ENCODE measurements at regions not wholly inside any gene's neighbourhood (a gene's known extent, or its start where the extent isn't known, plus 50 kb on each side); places are given as distances from the start of the nearest gene placed in this dataset.

DNA sequence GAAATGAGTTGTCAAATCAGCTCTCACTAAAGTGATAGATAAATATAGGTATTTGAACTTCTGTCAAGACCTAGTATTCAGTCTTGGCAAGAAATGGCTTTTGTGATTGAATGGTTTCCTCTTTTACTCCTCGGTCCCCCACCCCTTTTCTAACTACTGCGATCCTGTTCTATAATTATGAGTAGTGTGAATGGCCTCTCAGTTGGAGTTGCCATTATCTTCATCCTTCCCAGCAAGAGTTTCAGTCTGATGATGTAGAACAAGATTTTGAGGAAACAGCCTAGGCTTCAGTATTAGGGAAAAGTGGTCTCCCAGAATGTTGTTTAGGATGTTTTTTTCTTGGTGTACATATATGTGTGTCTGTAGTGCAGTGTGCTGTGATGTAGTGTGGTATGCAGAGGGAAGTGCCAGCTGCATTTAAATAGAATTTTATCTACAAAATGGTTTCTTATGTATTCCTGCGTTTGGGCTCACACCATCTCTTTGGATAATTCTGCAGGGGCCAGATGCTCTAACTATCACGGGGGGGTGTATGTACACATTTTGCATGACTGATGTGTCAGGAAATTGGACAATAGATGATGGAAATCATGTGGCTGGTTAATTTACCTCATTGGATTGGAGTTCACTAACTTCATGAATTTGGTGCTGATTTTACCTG is 180.1 kb upstream of the MMS22L start:
- intact Hi-C loops (cut with DNase I): no loop called here
- TF ChIP-seq, protein P1, sequence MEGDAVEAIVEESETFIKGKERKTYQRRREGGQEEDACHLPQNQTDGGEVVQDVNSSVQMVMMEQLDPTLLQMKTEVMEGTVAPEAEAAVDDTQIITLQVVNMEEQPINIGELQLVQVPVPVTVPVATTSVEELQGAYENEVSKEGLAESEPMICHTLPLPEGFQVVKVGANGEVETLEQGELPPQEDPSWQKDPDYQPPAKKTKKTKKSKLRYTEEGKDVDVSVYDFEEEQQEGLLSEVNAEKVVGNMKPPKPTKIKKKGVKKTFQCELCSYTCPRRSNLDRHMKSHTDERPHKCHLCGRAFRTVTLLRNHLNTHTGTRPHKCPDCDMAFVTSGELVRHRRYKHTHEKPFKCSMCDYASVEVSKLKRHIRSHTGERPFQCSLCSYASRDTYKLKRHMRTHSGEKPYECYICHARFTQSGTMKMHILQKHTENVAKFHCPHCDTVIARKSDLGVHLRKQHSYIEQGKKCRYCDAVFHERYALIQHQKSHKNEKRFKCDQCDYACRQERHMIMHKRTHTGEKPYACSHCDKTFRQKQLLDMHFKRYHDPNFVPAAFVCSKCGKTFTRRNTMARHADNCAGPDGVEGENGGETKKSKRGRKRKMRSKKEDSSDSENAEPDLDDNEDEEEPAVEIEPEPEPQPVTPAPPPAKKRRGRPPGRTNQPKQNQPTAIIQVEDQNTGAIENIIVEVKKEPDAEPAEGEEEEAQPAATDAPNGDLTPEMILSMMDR (IDR thresholded peaks at IDR 0.05): no peak
- no peak for TF ChIP-seq POLR2A (IDR thresholded peaks at IDR 0.05)
- DNase-seq (no peak), ATAC-seq (no peak)
- H3K27ac ChIP-seq: no peak overlapping the region
- no peak overlapping the region for H3K4me3 ChIP-seq
- no peaks in the 10 kb centered on the region for H3K9me3 ChIP-seq
- peaks cover 0 to 6% (median 0%) of the 10 kb centered on the region in 9 donors for H3K27me3 ChIP-seq
- no peaks in the 10 kb centered on the region for H3K36me3 ChIP-seq
- 38 to 41% (median 39%) methylated on average over 4 of the region's 4 CpGs for WGBS, 4 donors
- no peaks in the 10 kb centered on the region for H3K4me1 ChIP-seq

DNA sequence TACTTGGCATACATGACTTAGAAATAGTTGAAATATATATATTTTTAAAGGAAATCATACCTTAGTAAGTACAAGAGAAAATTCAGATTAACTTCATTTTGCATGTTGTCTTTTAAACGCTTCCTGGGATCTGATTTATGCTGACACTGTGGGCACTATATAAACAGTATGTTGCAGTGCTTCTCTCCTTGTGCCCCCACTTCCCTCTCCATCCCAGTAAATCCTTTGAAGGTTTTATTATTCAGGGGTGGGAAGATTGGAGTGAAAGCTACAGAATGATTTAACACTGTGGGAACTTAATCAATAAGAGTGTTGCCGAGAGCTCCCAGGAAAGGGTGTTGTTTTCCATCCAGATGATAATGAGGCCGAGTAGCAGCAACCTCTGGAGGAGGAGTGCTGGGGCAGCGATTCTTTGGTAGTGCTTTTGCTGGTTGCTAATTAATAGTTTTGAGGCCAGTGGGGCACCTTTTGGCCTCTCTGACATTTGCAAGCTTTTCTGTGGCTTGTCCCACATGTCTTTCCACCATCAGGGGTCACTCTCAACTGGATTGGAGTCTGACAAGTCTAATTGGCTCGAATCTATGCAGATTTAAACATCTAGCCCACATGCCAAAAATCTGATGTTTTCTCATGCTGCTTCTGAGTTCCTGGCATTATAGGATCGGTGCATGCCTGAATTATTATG is 183.0 kb upstream of the MMS22L start:
- intact Hi-C loops (cut with DNase I): no loop called here
- no peak for TF ChIP-seq POLR2A (IDR thresholded peaks at IDR 0.05)
- TF ChIP-seq, protein P1 (IDR thresholded peaks at IDR 0.05): no peak
- Histone ChIP-seq H3K27ac (no peak overlapping the region), H3K9me3 (no peaks in the 10 kb centered on the region), H3K36me3 (no peaks in the 10 kb centered on the region), H3K4me1 (no peaks in the 10 kb centered on the region), H3K27me3 (no peaks in the 10 kb centered on the region), H3K4me3 (no peak overlapping the region)
- 23 to 42% (median 32%) methylated on average over 6 of the region's 6 CpGs for WGBS, 4 donors
- DNase-seq (no peak), ATAC-seq (no peak)

DNA sequence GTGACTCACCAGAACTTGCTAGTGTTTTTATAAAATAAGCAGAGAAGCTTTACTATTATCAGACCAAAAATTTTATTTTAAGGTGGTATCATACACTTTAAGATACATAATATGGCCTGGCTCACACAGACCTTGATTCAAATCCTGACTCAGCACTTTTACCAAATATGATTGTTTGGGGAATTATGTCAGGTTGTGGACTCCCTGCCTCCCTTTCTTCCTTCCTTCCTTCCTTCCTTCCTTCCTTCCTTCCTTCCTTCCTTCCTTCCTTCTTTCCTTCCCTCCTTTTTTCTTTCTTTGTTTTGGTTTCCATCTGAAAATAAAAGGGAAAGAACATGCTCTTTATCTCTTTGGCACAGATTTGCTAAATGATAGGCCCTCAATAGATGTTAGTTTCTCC is 186.0 kb upstream of the MMS22L start:
- ATAC-seq (no peak), DNase-seq (no peak)
- TF ChIP-seq, protein P1 (IDR thresholded peaks at IDR 0.05): no peak
- TF ChIP-seq POLR2A (IDR thresholded peaks at IDR 0.05): no peak
- Histone ChIP-seq H3K9me3 (no peaks in the 10 kb centered on the region), H3K27ac (no peak overlapping the region), H3K36me3 (no peaks in the 10 kb centered on the region), H3K4me1 (no peaks in the 10 kb centered on the region), H3K4me3 (no peak overlapping the region), H3K27me3 (no peaks in the 10 kb centered on the region)
- intact Hi-C loops (cut with DNase I): no loop called here

DNA sequence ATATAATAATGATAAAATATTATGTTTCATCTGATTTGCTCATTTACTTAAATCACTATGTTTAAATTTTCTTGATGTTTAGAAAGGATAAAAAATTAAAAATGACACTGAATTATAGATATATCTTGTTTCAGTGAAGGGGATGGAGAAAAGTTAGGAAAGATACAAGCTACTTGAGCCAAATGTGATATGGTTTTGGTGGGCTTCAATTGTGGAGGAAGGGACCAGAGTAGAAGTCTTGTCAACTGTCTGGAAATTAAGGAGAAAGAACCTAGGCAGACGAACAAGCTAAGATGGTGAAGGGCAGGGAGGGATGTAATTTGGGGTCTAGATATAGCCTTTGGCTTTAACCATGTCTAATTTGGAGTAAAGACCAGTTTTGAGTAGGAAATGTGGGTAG is 186.4 kb upstream of the MMS22L start:
- TF ChIP-seq POLR2A (IDR thresholded peaks at IDR 0.05): no peak
- TF ChIP-seq, protein P1 (IDR thresholded peaks at IDR 0.05): no peak
- no peaks in the 10 kb centered on the region for H3K36me3 ChIP-seq
- intact Hi-C loops (cut with DNase I): no loop called here
- H3K27ac ChIP-seq: no peak overlapping the region
- ATAC-seq (no peak), DNase-seq (no peak)
- H3K27me3 ChIP-seq: no peaks in the 10 kb centered on the region
- no peak overlapping the region for H3K4me3 ChIP-seq
- H3K4me1 ChIP-seq: no peaks in the 10 kb centered on the region
- no peaks in the 10 kb centered on the region for H3K9me3 ChIP-seq
- 67 to 82% (median 73%) methylated on average over 1 of the region's 1 CpG for WGBS, 4 donors
